GM12865 (cell line): ENCODE measurements at regions not wholly inside any gene's neighbourhood (a gene's known extent, or its start where the extent isn't known, plus 50 kb on each side); places are given as distances from the start of the nearest gene placed in this dataset.

Source experiments
- DNase-seq: peaks from one replicate; pipeline ENCODE4 v3.0.0; 2010; ENCODE audit warnings: low read depth
- H3K4me3 ChIP-seq: 2 replicates; pipeline ENCODE4 v1.5.1; 2011; ENCODE audit warnings: mild to moderate bottlenecking, low read depth, low read length, control low read depth
- CTCF ChIP-seq: IDR thresholded peaks from 2 replicates; pipeline ENCODE4 v1.5.1; 2011; ENCODE audit warnings: low read length, control low read depth, low read depth, inconsistent platforms; ENCODE audit not compliant: insufficient read depth; ENCODE audit errors: missing control alignments

DNA sequence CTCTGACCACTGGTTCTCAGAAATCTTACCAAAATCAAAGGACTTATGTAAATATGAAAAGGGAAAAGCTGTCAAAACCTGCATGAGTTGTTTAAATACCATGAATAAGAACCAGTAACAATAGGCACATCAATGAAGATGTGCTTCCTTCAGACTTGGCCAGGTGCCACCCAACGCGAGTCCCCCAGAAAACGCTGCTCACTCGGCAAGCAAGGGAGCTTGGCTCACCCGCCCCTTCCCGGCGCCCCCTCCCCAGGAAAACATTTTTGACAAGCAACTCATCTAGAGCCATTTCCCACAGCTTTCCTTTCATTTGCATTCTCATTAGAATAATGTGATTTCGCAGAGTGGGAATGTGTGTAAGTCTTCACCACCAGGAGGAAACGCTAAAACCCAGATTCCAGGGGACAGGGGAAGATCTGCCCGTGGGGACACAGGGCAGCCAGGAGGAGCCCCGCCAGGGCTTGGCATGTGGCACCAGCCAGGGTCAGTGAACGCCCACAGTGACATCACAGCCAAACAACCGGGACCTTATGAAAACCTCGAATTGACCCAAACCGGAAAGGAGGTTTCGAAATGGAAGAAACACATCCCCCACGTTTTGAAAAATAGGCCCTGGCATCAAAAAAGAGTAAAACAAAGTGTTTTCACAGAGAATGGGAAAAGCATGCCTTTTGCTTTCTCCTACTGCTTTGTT is 366.2 kb upstream of the TSHZ3 start:
- H3K4me3 ChIP-seq, result no peak overlapping the region
- no peak for DNase-seq
- TF ChIP-seq CTCF, result no peak

DNA sequence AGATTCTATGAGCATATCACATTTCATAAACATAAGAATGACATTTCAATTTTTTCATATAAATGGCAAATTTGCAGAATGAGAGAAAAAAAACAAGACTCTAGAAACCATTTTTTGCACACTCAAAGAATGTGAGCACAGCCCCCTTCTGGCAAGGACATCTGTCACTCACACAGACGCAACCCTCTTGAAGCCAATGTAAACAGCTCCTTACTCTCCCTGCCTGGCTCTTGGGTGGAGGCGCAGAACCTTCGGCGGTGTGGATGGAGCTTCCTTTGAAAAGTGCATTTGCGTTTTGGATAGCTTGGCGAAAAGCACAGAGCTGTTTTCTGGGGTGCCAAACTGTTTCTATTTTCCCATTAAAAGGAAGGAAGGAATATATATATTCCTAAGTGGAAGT is 367.6 kb upstream of the TSHZ3 start:
- no peak for TF ChIP-seq CTCF
- no peak overlapping the region for H3K4me3 ChIP-seq
- DNase-seq, result no peak

GRCh38 chr19:31717269-31717923 is 368.2 kb upstream of the TSHZ3 start:
- H3K4me3 ChIP-seq, result no peak overlapping the region
- no peak for DNase-seq
- TF ChIP-seq CTCF, result no peak

GRCh38 chr19:31718032-31718431 is 368.8 kb upstream of the TSHZ3 start:
- no peak for DNase-seq
- TF ChIP-seq CTCF, result no peak
- no peak overlapping the region for H3K4me3 ChIP-seq

- no peak for DNase-seq
- TF ChIP-seq CTCF, result no peak
- no peak overlapping the region for H3K4me3 ChIP-seq
Observed at GRCh38 chr19:31718898-31719297, 369.7 kb upstream of the TSHZ3 start.

- no peak for TF ChIP-seq CTCF
- no peak overlapping the region for H3K4me3 ChIP-seq
- DNase-seq, result no peak
Observed at GRCh38 chr19:31723101-31723500, 373.9 kb upstream of the TSHZ3 start.

DNA sequence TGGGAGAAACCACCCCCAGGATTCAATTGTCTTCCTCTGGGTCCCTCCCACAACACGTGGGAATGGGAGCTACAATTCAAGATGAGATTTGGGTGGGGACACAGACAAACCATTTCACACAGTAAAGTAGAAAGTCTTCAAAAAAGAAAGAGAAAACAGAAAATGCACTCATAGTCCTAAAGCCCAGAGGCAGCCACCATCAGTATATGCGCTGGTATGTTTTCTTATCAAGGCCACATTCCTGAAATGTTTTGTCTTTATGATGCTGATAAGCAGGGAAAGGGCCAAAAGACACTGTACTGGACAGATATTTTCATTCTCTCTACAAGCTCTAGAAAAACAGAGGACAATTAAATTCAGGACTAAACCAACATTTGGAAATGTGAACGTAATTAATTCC is 375.8 kb upstream of the TSHZ3 start:
- DNase-seq, result no peak
- TF ChIP-seq CTCF, result no peak
- no peak overlapping the region for H3K4me3 ChIP-seq
